ENCODE measurements at regions not wholly inside any gene's neighbourhood (a gene's known extent, or its start where the extent isn't known, plus 50 kb on each side); places are given as distances from the start of the nearest gene placed in this dataset.

DNA sequence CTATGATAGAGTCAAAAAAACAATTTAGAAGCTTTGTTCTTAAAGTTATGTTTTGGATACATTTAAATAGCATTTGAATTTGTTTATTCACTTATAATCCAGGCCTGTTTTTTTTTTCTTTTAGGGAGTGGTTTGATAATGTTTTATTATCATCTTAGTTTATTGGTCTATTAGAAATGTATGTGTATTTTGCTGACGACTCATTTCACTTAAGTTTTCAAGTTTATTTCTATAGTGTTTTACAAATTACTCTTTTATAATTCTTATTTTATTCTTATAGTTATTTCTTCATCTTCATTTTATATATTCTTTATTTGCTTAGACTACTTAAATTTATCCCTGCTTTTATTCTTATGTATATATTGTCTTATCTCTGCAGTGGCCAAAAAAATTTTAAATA lies 804.5 kb downstream of the NR4A2 start:
- intact Hi-C loops (cut with micrococcal nuclease): no loop called here
- no peaks in the 10 kb centered on the region for H3K36me3 ChIP-seq
- H3K27ac ChIP-seq (replicated peaks): no peak overlapping the region
- H3K4me3 ChIP-seq: no peak overlapping the region
- H3K9me3 ChIP-seq (replicated peaks): no peaks in the 10 kb centered on the region
- H3K4me1 ChIP-seq: no peaks in the 10 kb centered on the region
- no peak for DNase-seq
- no peaks in the 10 kb centered on the region for H3K27me3 ChIP-seq (ENCODE audit: low read depth)
- TF ChIP-seq, protein P1, sequence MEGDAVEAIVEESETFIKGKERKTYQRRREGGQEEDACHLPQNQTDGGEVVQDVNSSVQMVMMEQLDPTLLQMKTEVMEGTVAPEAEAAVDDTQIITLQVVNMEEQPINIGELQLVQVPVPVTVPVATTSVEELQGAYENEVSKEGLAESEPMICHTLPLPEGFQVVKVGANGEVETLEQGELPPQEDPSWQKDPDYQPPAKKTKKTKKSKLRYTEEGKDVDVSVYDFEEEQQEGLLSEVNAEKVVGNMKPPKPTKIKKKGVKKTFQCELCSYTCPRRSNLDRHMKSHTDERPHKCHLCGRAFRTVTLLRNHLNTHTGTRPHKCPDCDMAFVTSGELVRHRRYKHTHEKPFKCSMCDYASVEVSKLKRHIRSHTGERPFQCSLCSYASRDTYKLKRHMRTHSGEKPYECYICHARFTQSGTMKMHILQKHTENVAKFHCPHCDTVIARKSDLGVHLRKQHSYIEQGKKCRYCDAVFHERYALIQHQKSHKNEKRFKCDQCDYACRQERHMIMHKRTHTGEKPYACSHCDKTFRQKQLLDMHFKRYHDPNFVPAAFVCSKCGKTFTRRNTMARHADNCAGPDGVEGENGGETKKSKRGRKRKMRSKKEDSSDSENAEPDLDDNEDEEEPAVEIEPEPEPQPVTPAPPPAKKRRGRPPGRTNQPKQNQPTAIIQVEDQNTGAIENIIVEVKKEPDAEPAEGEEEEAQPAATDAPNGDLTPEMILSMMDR (IDR thresholded peaks at IDR 0.05; ENCODE audit: borderline replicate concordance): no peak

- DNase-seq: no peak
- TF ChIP-seq, protein P1 (IDR thresholded peaks at IDR 0.05; ENCODE audit: borderline replicate concordance): no peak
- Histone ChIP-seq H3K27ac (replicated peaks) (no peak overlapping the region), H3K27me3 (ENCODE audit: low read depth) (no peaks in the 10 kb centered on the region), H3K4me1 (no peaks in the 10 kb centered on the region), H3K9me3 (replicated peaks) (no peaks in the 10 kb centered on the region), H3K36me3 (no peaks in the 10 kb centered on the region), H3K4me3 (no peak overlapping the region)
- intact Hi-C loops (cut with micrococcal nuclease): no loop called here
Observed at GRCh38 chr2:155525199-155525598, 807.3 kb downstream of the NR4A2 start.

DNA sequence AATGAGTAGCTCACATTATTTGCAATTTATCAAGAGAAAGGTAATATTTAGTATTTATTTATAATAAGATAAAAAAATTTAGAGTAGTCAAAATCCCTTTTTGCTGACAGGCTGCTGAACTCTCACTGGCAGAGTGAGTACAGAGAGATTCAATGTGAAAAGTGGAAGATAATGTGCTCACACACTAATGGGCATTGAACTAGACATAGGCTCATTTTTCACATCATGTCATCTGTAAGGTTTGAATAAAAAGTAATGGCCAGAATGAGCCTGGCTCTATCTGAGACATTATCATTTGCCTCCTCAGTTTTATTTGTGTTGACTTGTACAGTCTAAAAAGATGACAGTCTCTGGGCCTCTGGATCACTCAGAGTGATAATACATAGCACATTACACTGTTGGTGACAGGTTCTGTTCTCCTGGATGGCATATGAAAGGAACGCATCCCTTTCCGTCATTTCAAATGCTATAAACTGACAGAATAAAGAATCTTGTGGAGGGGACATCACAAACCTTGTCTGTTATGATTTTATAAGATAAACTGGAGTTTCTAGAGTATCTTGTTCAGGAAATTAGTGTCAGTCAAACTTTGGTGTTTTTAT lies 812.9 kb downstream of the NR4A2 start:
- no peak overlapping the region for H3K4me3 ChIP-seq
- no peaks in the 10 kb centered on the region for H3K27me3 ChIP-seq (ENCODE audit: low read depth)
- intact Hi-C loops (cut with micrococcal nuclease): no loop called here
- H3K4me1 ChIP-seq: no peaks in the 10 kb centered on the region
- H3K36me3 ChIP-seq: no peaks in the 10 kb centered on the region
- no peak overlapping the region for H3K27ac ChIP-seq (replicated peaks)
- H3K9me3 ChIP-seq (replicated peaks): no peaks in the 10 kb centered on the region
- TF ChIP-seq, protein P1 (IDR thresholded peaks at IDR 0.05; ENCODE audit: borderline replicate concordance): no peak
- no peak for DNase-seq

DNA sequence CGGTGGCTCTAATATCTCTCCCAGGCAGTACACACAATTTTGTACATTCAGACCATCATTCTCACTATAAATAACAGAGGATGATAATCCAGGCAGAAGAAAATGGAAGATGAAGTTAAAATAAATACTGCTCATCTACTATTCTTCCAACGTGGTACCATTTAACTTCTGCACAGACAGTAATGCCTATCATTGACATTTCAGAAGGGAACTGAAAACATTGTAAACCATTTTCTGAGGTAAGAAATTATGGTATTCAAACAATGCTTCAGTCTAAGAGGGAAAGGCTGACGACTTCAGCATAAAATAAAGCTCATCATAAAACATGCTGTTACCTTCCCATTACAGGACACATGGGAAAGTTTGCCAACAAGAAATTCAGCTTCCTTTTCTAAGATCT lies 814.4 kb downstream of the NR4A2 start:
- TF ChIP-seq, protein P1 (IDR thresholded peaks at IDR 0.05; ENCODE audit: borderline replicate concordance): no peak
- Histone ChIP-seq H3K36me3 (no peaks in the 10 kb centered on the region), H3K4me3 (no peak overlapping the region), H3K9me3 (replicated peaks) (no peaks in the 10 kb centered on the region), H3K4me1 (no peaks in the 10 kb centered on the region), H3K27ac (replicated peaks) (no peak overlapping the region), H3K27me3 (ENCODE audit: low read depth) (no peaks in the 10 kb centered on the region)
- intact Hi-C loops (cut with micrococcal nuclease): no loop called here
- DNase-seq: no peak

DNA sequence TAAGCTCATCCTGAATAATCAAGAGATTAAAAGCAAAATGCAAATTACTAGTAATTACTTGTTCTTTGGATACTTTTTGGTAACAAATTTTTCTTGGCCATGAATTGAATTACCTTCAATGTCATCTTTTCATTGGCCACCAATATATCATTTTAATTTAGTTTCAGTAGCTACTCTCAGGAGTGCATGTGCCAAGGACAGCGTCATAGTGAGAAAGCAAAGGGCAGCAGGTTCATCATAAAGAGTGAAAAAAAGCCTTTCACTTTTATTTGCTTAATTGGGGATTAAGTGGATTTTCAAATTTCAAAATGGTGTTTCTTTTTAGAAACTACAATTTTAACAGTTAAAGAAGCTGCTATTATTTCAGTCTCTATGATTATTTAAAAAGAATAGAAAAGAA lies 815.2 kb downstream of the NR4A2 start:
- Histone ChIP-seq H3K27ac (replicated peaks) (no peak overlapping the region), H3K36me3 (no peaks in the 10 kb centered on the region), H3K4me3 (no peak overlapping the region), H3K27me3 (ENCODE audit: low read depth) (no peaks in the 10 kb centered on the region), H3K4me1 (no peaks in the 10 kb centered on the region), H3K9me3 (replicated peaks) (no peaks in the 10 kb centered on the region)
- DNase-seq: no peak
- TF ChIP-seq, protein P1 (IDR thresholded peaks at IDR 0.05; ENCODE audit: borderline replicate concordance): no peak
- intact Hi-C loops (cut with micrococcal nuclease): no loop called here

Data from left ventricle myocardium inferior (tissue), 1 donor.